CD14-positive monocyte (primary cell): ENCODE measurements at regions not wholly inside any gene's neighbourhood (a gene's known extent, or its start where the extent isn't known, plus 50 kb on each side); places are given as distances from the start of the nearest gene placed in this dataset.

ENCODE experiments used
- DNase-seq, 3 donors: peaks; one replicate each; pipeline ENCODE4 v3.0.0-alpha.2; 2011 to 2022
- H2AFZ ChIP-seq: 2 replicates; pipeline ENCODE4 v1.6.0; 2012; ENCODE audit warnings: mild to moderate bottlenecking, low read depth, low read length, inconsistent platforms; ENCODE audit not compliant: insufficient read depth, poor library complexity, severe bottlenecking
- H3K27ac ChIP-seq, 2 donors: 1 replicate in 1 of 2; 2 replicates in 1 of 2; pipeline ENCODE4 v1.5.1; 2012 to 2013; ENCODE audit warnings: low read length in 2 of 2, control low read depth in 1 of 2, inconsistent platforms in 1 of 2, low read depth in 1 of 2, mild to moderate bottlenecking in 1 of 2
- H3K27me3 ChIP-seq, 2 donors: one replicate each; pipeline versions ENCODE4 v1.6.0 to v1.6.1; 2011 to 2013; ENCODE audit warnings: low read length in 2 of 2; ENCODE audit not compliant: control insufficient read depth in 2 of 2, insufficient read depth in 2 of 2
- H3K36me3 ChIP-seq, 2 donors: replicated peaks in 1 of 2; 1 replicate in 1 of 2; 2 replicates in 1 of 2; pipeline versions ENCODE4 v1.5.1 to v1.6.1; 2012 to 2013; ENCODE audit warnings: low read length in 2 of 2, control low read depth in 1 of 2, inconsistent platforms in 1 of 2, mild to moderate bottlenecking in 1 of 2; ENCODE audit not compliant: insufficient read depth in 2 of 2, control insufficient read depth in 1 of 2
- H3K4me1 ChIP-seq, 2 donors: 1 replicate in 1 of 2; 2 replicates in 1 of 2; pipeline versions ENCODE4 v1.5.1 to v1.6.1; 2012 to 2013; ENCODE audit warnings: low read length in 2 of 2, control low read depth in 1 of 2, inconsistent platforms in 1 of 2, mild to moderate bottlenecking in 1 of 2, moderate library complexity in 1 of 2; ENCODE audit not compliant: insufficient read depth in 2 of 2, control insufficient read depth in 1 of 2
- H3K4me2 ChIP-seq: replicated peaks from 2 replicates; pipeline ENCODE3; 2012; ENCODE audit warnings: low read length, moderate library complexity, mild to moderate bottlenecking; ENCODE audit not compliant: poor library complexity, severe bottlenecking; ENCODE audit errors: extremely low read depth
- H3K4me3 ChIP-seq, 3 experiments: fragments of 200-600 bp in 1 of 3; sonication (generic) in 1 of 3; replicated peaks in 1 of 3; 1 replicate in 2 of 3; 2 replicates in 1 of 3; pipeline ENCODE4 v1.5.1; 2011 to 2013; ENCODE audit warnings: low read length in 3 of 3, mild to moderate bottlenecking in 3 of 3, control low read depth in 2 of 3, low read depth in 2 of 3, inconsistent platforms in 1 of 3, moderate library complexity in 1 of 3
- H3K79me2 ChIP-seq: 2 replicates; pipeline ENCODE4 v1.6.0; 2012; ENCODE audit warnings: mild to moderate bottlenecking, control low read depth, inconsistent platforms, low read length, moderate library complexity; ENCODE audit not compliant: insufficient read depth
- H3K9ac ChIP-seq: 2 replicates; pipeline ENCODE4 v1.6.0; 2017; ENCODE audit warnings: low read length, mild to moderate bottlenecking; ENCODE audit not compliant: insufficient read depth, poor library complexity, severe bottlenecking
- H3K9me3 ChIP-seq, 2 donors: replicated peaks in 1 of 2; 1 replicate in 1 of 2; 2 replicates in 1 of 2; pipeline versions ENCODE4 v1.5.1 to v1.6.1; 2012 to 2013; ENCODE audit warnings: low read length in 2 of 2, control low read depth in 1 of 2; ENCODE audit not compliant: control insufficient read depth in 1 of 2, insufficient read depth in 1 of 2
- H4K20me1 ChIP-seq: 2 replicates; pipeline ENCODE4 v1.6.0; 2012; ENCODE audit warnings: mild to moderate bottlenecking, low read length, control low read depth, moderate library complexity; ENCODE audit not compliant: insufficient read depth
- H3K27ac Mint-ChIP-seq, 7 donors: one replicate each; pipeline ENCODE4 v1.8.0; 2020; ENCODE audit warnings: mild to moderate bottlenecking in 7 of 7, mixed read lengths in 7 of 7, moderate library complexity in 6 of 7, inconsistent platforms in 2 of 7
- H3K27me3 Mint-ChIP-seq, 3 donors: one replicate each; pipeline ENCODE4 v1.8.0; 2021 to 2022; ENCODE audit warnings: low read depth in 3 of 3, mild to moderate bottlenecking in 3 of 3, mixed read lengths in 3 of 3, moderate library complexity in 3 of 3, inconsistent platforms in 1 of 3
- H3K36me3 Mint-ChIP-seq, 2 donors: one replicate each; pipeline ENCODE4 v1.8.0; 2020; ENCODE audit warnings: mixed read lengths in 2 of 2, inconsistent platforms in 1 of 2, mild to moderate bottlenecking in 1 of 2
- H3K4me1 Mint-ChIP-seq: one replicate; pipeline ENCODE4 v1.8.0; 2020; ENCODE audit warnings: mild to moderate bottlenecking, mixed read lengths
- H3K4me3 Mint-ChIP-seq, 2 donors: one replicate each; pipeline ENCODE4 v1.8.0; 2020; ENCODE audit warnings: mild to moderate bottlenecking in 2 of 2, mixed read lengths in 2 of 2, moderate library complexity in 1 of 2
- H3K9me3 Mint-ChIP-seq, 7 donors: one replicate each; pipeline ENCODE4 v1.8.0; 2020 to 2022; ENCODE audit warnings: mixed read lengths in 7 of 7, mild to moderate bottlenecking in 6 of 7, moderate library complexity in 6 of 7, inconsistent platforms in 2 of 7
- CTCF ChIP-seq: fragments of 200-600 bp; IDR thresholded peaks from one replicate; pipeline ENCODE4 v1.8.0; 2022; ENCODE audit warnings: antibody characterized with exemption, mild to moderate bottlenecking
- WGBS: methylation state at CpG from one replicate; pipeline ENCODE4 v1.1.5; 2013; ENCODE audit warnings: missing lambda C conversion rate; ENCODE audit not compliant: insufficient coverage; 5-methylcytosine and 5-hydroxymethylcytosine counted together
- intact Hi-C, 2 donors: fragments of 100-400 bp; cut with micrococcal nuclease; formaldehyde crosslinking; loops; one replicate each; pipeline versions ENCODE4 v1.15.0 to v1.15.1; 2023

DNA sequence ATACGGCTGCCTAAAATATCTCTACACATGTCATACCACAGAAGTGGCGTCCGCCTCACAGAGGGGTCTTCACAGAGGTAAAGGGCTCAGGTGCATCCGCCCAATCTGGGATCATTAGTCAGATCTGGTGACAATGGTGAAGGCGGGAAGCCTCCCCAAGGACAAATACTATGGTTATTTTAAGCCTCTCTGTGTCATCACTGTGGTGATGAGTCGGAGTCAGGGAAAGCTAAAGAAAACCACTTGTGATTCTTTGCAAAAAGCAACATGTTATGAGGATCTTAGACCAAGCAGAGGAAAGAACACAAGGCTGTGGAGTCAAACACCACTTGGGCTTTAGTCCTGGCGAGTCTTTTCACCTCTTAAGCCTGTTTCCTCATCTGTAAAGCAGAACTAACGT is 190.4 kb downstream of the DRD1 start:
- Histone ChIP-seq H4K20me1 (no peaks in the 10 kb centered on the region), H3K27ac (no peak overlapping the region), H3K4me2 (no peak overlapping the region), H3K9me3 (no peaks in the 10 kb centered on the region), H3K79me2 (no peaks in the 10 kb centered on the region), H3K4me1 (no peaks in the 10 kb centered on the region), H2AFZ (no peak overlapping the region), H3K4me3 (no peak overlapping the region), H3K36me3 (no peaks in the 10 kb centered on the region), H3K27me3 (no peaks in the 10 kb centered on the region), H3K9ac (no peak overlapping the region)
- Mint-ChIP-seq H3K36me3 (no peaks in the 10 kb centered on the region), H3K27me3 (peaks cover 0 to 2% (median 0%) of the 10 kb centered on the region in 3 donors), H3K4me1 (no peaks in the 10 kb centered on the region), H3K27ac (no peak overlapping the region), H3K4me3 (no peak overlapping the region), H3K9me3 (peaks cover 0 to 7% (median 0%) of the 10 kb centered on the region in 7 donors)
- WGBS = 67% methylated on average over 1 of the region's 8 CpGs
- TF ChIP-seq CTCF = no peak
- no peak for DNase-seq
- intact Hi-C loops = no loop called here

- H3K9me3 Mint-ChIP-seq = peaks cover 0 to 3% (median 0%) of the 10 kb centered on the region in 7 donors
- intact Hi-C loops = no loop called here
- no peaks in the 10 kb centered on the region for H3K4me1 ChIP-seq
- no peak overlapping the region for H3K9ac ChIP-seq
- no peaks in the 10 kb centered on the region for H3K27me3 ChIP-seq
- no peaks in the 10 kb centered on the region for H4K20me1 ChIP-seq
- no peaks in the 10 kb centered on the region for H3K4me1 Mint-ChIP-seq
- H3K27ac ChIP-seq = no peak overlapping the region
- H3K79me2 ChIP-seq = no peaks in the 10 kb centered on the region
- no peak for DNase-seq
- H2AFZ ChIP-seq = no peak overlapping the region
- WGBS = 83% methylated on average over 4 of the region's 4 CpGs
- no peak overlapping the region for H3K4me3 ChIP-seq
- no peak overlapping the region for H3K4me3 Mint-ChIP-seq
- no peak overlapping the region for H3K27ac Mint-ChIP-seq
- H3K9me3 ChIP-seq = no peaks in the 10 kb centered on the region
- no peaks in the 10 kb centered on the region for H3K36me3 ChIP-seq
- H3K36me3 Mint-ChIP-seq = no peaks in the 10 kb centered on the region
- H3K4me2 ChIP-seq = no peak overlapping the region
- TF ChIP-seq CTCF = no peak
- peaks cover 1 to 2% (median 2%) of the 10 kb centered on the region in 3 donors for H3K27me3 Mint-ChIP-seq
Measured at GRCh38 chr5:175252234-175252805, 191.7 kb downstream of the DRD1 start.
